Liver (tissue), 3 donors: ENCODE measurements at regions not wholly inside any gene's neighbourhood (a gene's known extent, or its start where the extent isn't known, plus 50 kb on each side); places are given as distances from the start of the nearest gene placed in this dataset.

Experiments
- ATF3 ChIP-seq: IDR thresholded peaks from 2 replicates; pipeline ENCODE4 v1.6.1; 2016; ENCODE audit warnings: antibody characterized with exemption
- EGR1 ChIP-seq, 2 donors: IDR thresholded peaks; 2 replicates each; pipeline ENCODE4 v1.6.1; 2016 to 2018; ENCODE audit warnings: antibody characterized with exemption in 2 of 2, low read depth in 2 of 2
- FOXA1 ChIP-seq: IDR thresholded peaks from 2 replicates; pipeline ENCODE4 v1.6.1; 2016; ENCODE audit warnings: antibody characterized with exemption
- GABPA ChIP-seq, 2 donors: IDR thresholded peaks in 1 of 2; conservative IDR thresholded peaks in 1 of 2; 2 replicates each; pipeline ENCODE4 v1.6.1; 2016; ENCODE audit warnings: antibody characterized with exemption in 2 of 2, mild to moderate bottlenecking in 1 of 2, moderate library complexity in 1 of 2
- JUND ChIP-seq, 2 donors: IDR thresholded peaks; 2 replicates each; pipeline ENCODE4 v1.6.1; 2016; ENCODE audit warnings: antibody characterized with exemption in 2 of 2
- MAX ChIP-seq: IDR thresholded peaks from 2 replicates; pipeline ENCODE4 v1.6.1; 2016; ENCODE audit warnings: antibody characterized with exemption
- RAD21 ChIP-seq, 2 donors: IDR thresholded peaks; 2 replicates each; pipeline ENCODE4 v1.6.1; 2016; ENCODE audit warnings: antibody characterized with exemption in 2 of 2, mild to moderate bottlenecking in 2 of 2
- REST ChIP-seq: IDR thresholded peaks from 2 replicates; pipeline ENCODE4 v1.6.1; 2016; ENCODE audit warnings: antibody characterized with exemption, mild to moderate bottlenecking
- SP1 ChIP-seq: IDR thresholded peaks from 2 replicates; pipeline ENCODE4 v1.6.1; 2018; ENCODE audit warnings: antibody characterized with exemption, mild to moderate bottlenecking
- TAF1 ChIP-seq: conservative IDR thresholded peaks from 2 replicates; pipeline ENCODE4 v1.6.1; 2016; ENCODE audit warnings: antibody characterized with exemption, mild to moderate bottlenecking
- YY1 ChIP-seq: IDR thresholded peaks from 2 replicates; pipeline ENCODE4 v1.6.1; 2016; ENCODE audit warnings: antibody characterized with exemption, mild to moderate bottlenecking
- TF ChIP-seq, protein P1 (sequence below): fragments of 150-350 bp; IDR thresholded peaks from 2 replicates; pipeline ENCODE4 v1.5.1; 2017; ENCODE audit warnings: improper control_type of control experiment, low read depth, low read length; ENCODE audit not compliant: missing input control
- TF ChIP-seq, protein P2 (sequence below): IDR thresholded peaks from 2 replicates; pipeline ENCODE4 v1.6.1; 2016; ENCODE audit warnings: antibody characterized with exemption
- donor health status: healthy.
- donor health status: healthy.

DNA sequence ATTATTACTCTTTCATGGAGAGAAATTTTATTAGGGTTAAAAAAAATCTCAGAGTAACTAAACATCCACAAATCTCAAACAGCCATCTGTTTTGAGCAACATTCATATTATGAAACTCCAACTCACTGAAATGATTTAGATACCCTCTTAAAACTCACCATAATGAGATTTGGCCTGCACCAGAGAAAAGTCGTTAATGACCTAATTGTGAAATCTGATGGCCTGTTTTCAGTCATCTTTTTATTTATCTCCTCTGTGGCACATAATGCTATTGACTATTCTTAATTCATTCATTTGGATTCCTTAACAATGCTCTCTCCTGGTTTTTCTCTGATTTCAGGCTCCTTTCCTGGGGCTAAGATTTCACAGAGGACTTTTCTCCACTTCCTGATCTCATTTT is 192.7 kb downstream of the RNF144B start:
- TF ChIP-seq RAD21 (IDR thresholded peaks at IDR 0.05) (no peak), YY1 (no peak), TAF1 (no peak), FOXA1 (no peak), JUND (IDR thresholded peaks at IDR 0.05) (no peak), MAX (no peak), ATF3 (no peak), SP1 (no peak), REST (no peak), EGR1 (IDR thresholded peaks at IDR 0.05; ENCODE audit: low read depth in 2 of 2) (no peak), GABPA (IDR thresholded peaks at IDR 0.05 in 1 of 2, conservative IDR thresholded peaks at IDR 0.05 in 1 of 2) (no peak)
- TF ChIP-seq, protein P1, sequence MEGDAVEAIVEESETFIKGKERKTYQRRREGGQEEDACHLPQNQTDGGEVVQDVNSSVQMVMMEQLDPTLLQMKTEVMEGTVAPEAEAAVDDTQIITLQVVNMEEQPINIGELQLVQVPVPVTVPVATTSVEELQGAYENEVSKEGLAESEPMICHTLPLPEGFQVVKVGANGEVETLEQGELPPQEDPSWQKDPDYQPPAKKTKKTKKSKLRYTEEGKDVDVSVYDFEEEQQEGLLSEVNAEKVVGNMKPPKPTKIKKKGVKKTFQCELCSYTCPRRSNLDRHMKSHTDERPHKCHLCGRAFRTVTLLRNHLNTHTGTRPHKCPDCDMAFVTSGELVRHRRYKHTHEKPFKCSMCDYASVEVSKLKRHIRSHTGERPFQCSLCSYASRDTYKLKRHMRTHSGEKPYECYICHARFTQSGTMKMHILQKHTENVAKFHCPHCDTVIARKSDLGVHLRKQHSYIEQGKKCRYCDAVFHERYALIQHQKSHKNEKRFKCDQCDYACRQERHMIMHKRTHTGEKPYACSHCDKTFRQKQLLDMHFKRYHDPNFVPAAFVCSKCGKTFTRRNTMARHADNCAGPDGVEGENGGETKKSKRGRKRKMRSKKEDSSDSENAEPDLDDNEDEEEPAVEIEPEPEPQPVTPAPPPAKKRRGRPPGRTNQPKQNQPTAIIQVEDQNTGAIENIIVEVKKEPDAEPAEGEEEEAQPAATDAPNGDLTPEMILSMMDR = no peak
- TF ChIP-seq, protein P2, sequence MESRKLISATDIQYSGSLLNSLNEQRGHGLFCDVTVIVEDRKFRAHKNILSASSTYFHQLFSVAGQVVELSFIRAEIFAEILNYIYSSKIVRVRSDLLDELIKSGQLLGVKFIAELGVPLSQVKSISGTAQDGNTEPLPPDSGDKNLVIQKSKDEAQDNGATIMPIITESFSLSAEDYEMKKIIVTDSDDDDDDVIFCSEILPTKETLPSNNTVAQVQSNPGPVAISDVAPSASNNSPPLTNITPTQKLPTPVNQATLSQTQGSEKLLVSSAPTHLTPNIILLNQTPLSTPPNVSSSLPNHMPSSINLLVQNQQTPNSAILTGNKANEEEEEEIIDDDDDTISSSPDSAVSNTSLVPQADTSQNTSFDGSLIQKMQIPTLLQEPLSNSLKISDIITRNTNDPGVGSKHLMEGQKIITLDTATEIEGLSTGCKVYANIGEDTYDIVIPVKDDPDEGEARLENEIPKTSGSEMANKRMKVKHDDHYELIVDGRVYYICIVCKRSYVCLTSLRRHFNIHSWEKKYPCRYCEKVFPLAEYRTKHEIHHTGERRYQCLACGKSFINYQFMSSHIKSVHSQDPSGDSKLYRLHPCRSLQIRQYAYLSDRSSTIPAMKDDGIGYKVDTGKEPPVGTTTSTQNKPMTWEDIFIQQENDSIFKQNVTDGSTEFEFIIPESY = no peak
